OCI-LY7 (cell line): ENCODE measurements at regions not wholly inside any gene's neighbourhood (a gene's known extent, or its start where the extent isn't known, plus 50 kb on each side); places are given as distances from the start of the nearest gene placed in this dataset.

ENCODE experiments used
- BruUV-seq: library from RNA; stranded (reverse); fragments of 400-500 nt; replicated peaks from 2 replicates; lab custom pipeline; 2021; lab: Mats Ljungman, UMichigan
- CTCF ChIA-PET: fragments of 300-600 bp; sonication (Branson Sonifier 250); formaldehyde crosslinking; loops from one replicate; lab custom pipeline; 2022; ENCODE audit warnings: antibody characterized with exemption; ENCODE audit not compliant: unreplicated experiment; lab: Charles Lee
- POLR2A ChIA-PET: fragments of 300-600 bp; sonication (Branson Sonifier 250); formaldehyde crosslinking; loops from one replicate; lab custom pipeline; 2022; ENCODE audit warnings: antibody characterized with exemption; lab: Charles Lee
- DNase-seq: peaks from one replicate; pipeline ENCODE4 v3.0.0-alpha.2; 2015; ENCODE audit warnings: low spot score
- H2AFZ ChIP-seq: fragments of 200-600 bp; sonication (generic), shearing (Covaris generic); 2 replicates; pipeline ENCODE4 v1.6.1; 2014; ENCODE audit warnings: mild to moderate bottlenecking, antibody characterized with exemption, low read length, moderate library complexity
- H3K27ac ChIP-seq: fragments of 200-600 bp; sonication (generic); 2 replicates; pipeline ENCODE4 v1.5.1; 2014; ENCODE audit warnings: mixed run types, low read depth, mild to moderate bottlenecking, moderate library complexity, low read length, inconsistent platforms; ENCODE audit not compliant: poor library complexity, severe bottlenecking
- H3K36me3 ChIP-seq: fragments of 200-600 bp; sonication (generic); 2 replicates; pipeline ENCODE4 v1.6.1; 2014; ENCODE audit warnings: mild to moderate bottlenecking, antibody characterized with exemption, low read length, moderate library complexity, mixed read lengths; ENCODE audit not compliant: insufficient read depth
- H3K4me1 ChIP-seq: fragments of 200-600 bp; sonication (generic); 2 replicates; pipeline ENCODE4 v1.5.1; 2014; ENCODE audit warnings: mild to moderate bottlenecking, low read length; ENCODE audit not compliant: insufficient read depth, poor library complexity, severe bottlenecking
- H3K4me2 ChIP-seq: fragments of 200-600 bp; sonication (generic); 2 replicates; pipeline ENCODE4 v1.6.1; 2014; ENCODE audit warnings: mild to moderate bottlenecking, low read length
- H3K4me3 ChIP-seq: fragments of 200-600 bp; sonication (generic); 2 replicates; pipeline ENCODE4 v1.5.1; 2014; ENCODE audit warnings: mild to moderate bottlenecking, low read depth, low read length; ENCODE audit not compliant: poor library complexity, severe bottlenecking
- H3K79me2 ChIP-seq: fragments of 200-600 bp; sonication (generic); 2 replicates; pipeline ENCODE4 v1.6.1; 2016; ENCODE audit warnings: low read depth, mild to moderate bottlenecking, low read length, moderate library complexity, mixed read lengths; ENCODE audit not compliant: insufficient read depth
- H3K9me2 ChIP-seq: fragments of 200-600 bp; sonication (generic); 2 replicates; pipeline ENCODE4 v1.6.1; 2016; ENCODE audit warnings: mild to moderate bottlenecking, low read length, mixed read lengths; ENCODE audit not compliant: insufficient read depth
- H3K9me3 ChIP-seq: fragments of 200-600 bp; sonication (generic); 2 replicates; pipeline ENCODE4 v1.6.1; 2014; ENCODE audit warnings: mild to moderate bottlenecking, mixed run types, low read length, mixed read lengths
- H4K20me1 ChIP-seq: fragments of 200-600 bp; sonication (generic); 2 replicates; pipeline ENCODE4 v1.6.1; 2014; ENCODE audit warnings: mild to moderate bottlenecking, antibody characterized with exemption, low read length, moderate library complexity, mixed read lengths; ENCODE audit not compliant: insufficient read depth
- CTCF ChIP-seq: fragments of 200-600 bp; sonication (generic); conservative IDR thresholded peaks from 2 replicates; pipeline ENCODE4 v1.5.1; 2014; ENCODE audit warnings: mild to moderate bottlenecking, antibody characterized with exemption, low read length, moderate library complexity, mixed read lengths
- EZH2phosphoT487 ChIP-seq: fragments of 200-600 bp; sonication (generic); IDR thresholded peaks from 2 replicates; pipeline ENCODE4 v1.6.1; 2018; ENCODE audit warnings: low read depth, borderline replicate concordance, mild to moderate bottlenecking, mixed run types, antibody characterized with exemption, low read length, moderate library complexity, mixed read lengths
- intact Hi-C: fragments of 100-400 bp; cut with micrococcal nuclease; formaldehyde crosslinking; loops from one replicate; pipeline ENCODE4 v1.10.0; 2022; ENCODE audit not compliant: unreplicated experiment

DNA sequence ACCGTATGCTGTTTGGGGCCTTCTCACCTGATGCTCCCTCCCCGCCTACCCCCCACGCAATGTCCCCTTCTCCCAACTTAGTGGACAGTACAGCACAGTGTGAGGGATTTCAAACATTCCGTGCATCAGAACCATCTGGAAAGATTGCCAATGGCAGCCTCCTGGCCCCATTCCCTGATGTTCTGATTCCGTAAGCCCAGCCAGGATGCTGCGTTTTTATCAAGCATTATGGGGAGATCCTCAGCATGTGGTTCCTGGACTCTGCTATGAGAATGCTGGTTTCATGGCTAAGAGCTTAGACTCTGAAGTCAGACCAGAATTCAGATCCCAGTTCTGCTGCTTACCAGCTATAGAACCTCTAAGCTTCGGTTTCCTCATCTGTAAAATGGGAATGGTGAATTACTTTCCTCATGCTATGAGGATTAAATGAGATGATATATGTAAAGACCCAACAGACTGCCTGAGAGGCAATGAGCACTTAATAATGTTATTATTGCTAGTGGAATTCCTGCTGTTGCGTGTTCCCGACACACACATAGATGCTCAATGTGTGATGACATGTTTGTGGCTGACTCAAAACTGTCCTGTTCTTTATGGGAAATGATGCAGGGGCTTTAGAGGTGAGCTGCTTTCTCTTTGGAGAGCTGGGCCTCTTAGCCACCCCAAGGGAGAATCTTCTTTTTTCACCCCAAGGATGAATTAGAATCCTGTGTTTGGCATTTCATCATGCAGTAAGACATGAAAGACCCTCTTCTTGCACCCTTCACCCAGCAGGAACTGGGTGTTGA, 60.8 kb upstream of the SMNDC1 start:
- Histone ChIP-seq H4K20me1 (no peaks in the 10 kb centered on the region), H3K4me3 (no peak overlapping the region), H2AFZ (no peak overlapping the region), H3K9me2 (no peaks in the 10 kb centered on the region), H3K36me3 (no peaks in the 10 kb centered on the region), H3K79me2 (no peaks in the 10 kb centered on the region), H3K27ac (no peak overlapping the region), H3K9me3 (no peaks in the 10 kb centered on the region), H3K4me1 (peaks cover 26% of the 10 kb centered on the region), H3K4me2 (no peak overlapping the region)
- ChIA-PET POLR2A (interaction anchor here (1.1 kb wide), 2 partner anchors 18 to 23 kb away, joined by 3 to 5 read pairs; no protein-coding TSS in a partner anchor), CTCF (no interaction called here)
- no TSS peak for BruUV-seq
- intact Hi-C loops: no loop called here
- no peak for DNase-seq
- TF ChIP-seq CTCF (no peak), EZH2phosphoT487 (no peak)

DNA sequence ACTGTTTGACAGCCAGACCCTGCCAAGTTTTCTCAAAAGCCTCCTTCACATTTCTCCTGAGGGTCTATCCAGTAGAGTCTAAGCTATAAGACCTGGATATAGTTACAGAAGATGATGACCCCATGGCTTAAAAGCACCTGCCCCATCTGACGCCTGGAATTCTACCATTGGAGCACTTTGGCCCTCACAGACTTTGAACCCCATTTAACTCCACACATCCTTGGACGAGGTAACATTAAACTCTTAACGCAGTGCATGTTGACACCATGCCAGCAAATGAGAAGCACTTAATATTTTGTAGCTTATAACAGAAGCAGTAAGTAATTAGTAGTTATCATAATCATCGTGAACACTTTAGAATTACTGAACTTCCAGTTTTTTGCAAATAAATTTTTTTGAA, 61.9 kb upstream of the SMNDC1 start:
- Histone ChIP-seq H3K36me3 (no peaks in the 10 kb centered on the region), H3K4me1 (peaks cover 21% of the 10 kb centered on the region), H3K79me2 (no peaks in the 10 kb centered on the region), H3K9me2 (no peaks in the 10 kb centered on the region), H2AFZ (no peak overlapping the region), H3K4me3 (no peak overlapping the region), H3K9me3 (no peaks in the 10 kb centered on the region), H3K27ac (no peak overlapping the region), H3K4me2 (no peak overlapping the region), H4K20me1 (no peaks in the 10 kb centered on the region)
- no peak for TF ChIP-seq CTCF
- TF ChIP-seq EZH2phosphoT487: no peak
- intact Hi-C loops: no loop called here
- POLR2A ChIA-PET: interaction anchor here (0.8 to 2.0 kb wide), 6 partner anchors 8 to 30 kb away, joined by 3 to 5 read pairs (median 4); no protein-coding TSS in a partner anchor
- DNase-seq: no peak
- no TSS peak for BruUV-seq
- CTCF ChIA-PET: no interaction called here

- Histone ChIP-seq H3K4me2 (no peak overlapping the region), H2AFZ (no peak overlapping the region), H3K4me3 (no peak overlapping the region), H3K79me2 (no peaks in the 10 kb centered on the region), H3K9me3 (no peaks in the 10 kb centered on the region), H3K27ac (no peak overlapping the region), H3K4me1 (peaks cover 15% of the 10 kb centered on the region), H4K20me1 (no peaks in the 10 kb centered on the region), H3K36me3 (no peaks in the 10 kb centered on the region), H3K9me2 (no peaks in the 10 kb centered on the region)
- POLR2A ChIA-PET: interaction anchor here (1.1 to 2.0 kb wide), 6 partner anchors 9 to 52 kb away, joined by 3 to 7 read pairs (median 4); no protein-coding TSS in a partner anchor
- CTCF ChIA-PET: interaction anchor here (1.6 kb wide), 1 partner anchor 13 kb away, joined by 4 read pairs; no protein-coding TSS in a partner anchor
- TF ChIP-seq EZH2phosphoT487: no peak
- no peak for TF ChIP-seq CTCF
- DNase-seq: no peak
- intact Hi-C loops: no loop called here
- no TSS peak for BruUV-seq
Observed at GRCh38 chr10:110368002-110368401, 63.3 kb upstream of the SMNDC1 start.
